DND-41 (cell line): ENCODE measurements at regions not wholly inside any gene's neighbourhood (a gene's known extent, or its start where the extent isn't known, plus 50 kb on each side); places are given as distances from the start of the nearest gene placed in this dataset.

Experiments used
- ATAC-seq: fragments of 200-7000 bp; cut with Tn5 transposase; 3 replicates; pipeline ENCODE4 v1.9.1; 2021; ENCODE audit warnings: low read depth; ENCODE audit not compliant: insufficient read depth
- DNase-seq: peaks from one replicate; pipeline ENCODE4 v3.0.0-alpha.2; 2020
- H2AFZ ChIP-seq: 2 replicates; pipeline ENCODE4 v1.6.0; 2012; ENCODE audit warnings: low read depth, low read length
- H3K27ac ChIP-seq: 2 replicates; pipeline ENCODE4 v1.5.1; 2012; ENCODE audit warnings: low read length, inconsistent platforms
- H3K27me3 ChIP-seq: fragments of 200-600 bp; sonication (generic); 2 replicates; pipeline ENCODE4 v1.6.0; 2012; ENCODE audit warnings: low read length, mild to moderate bottlenecking, inconsistent platforms; ENCODE audit not compliant: insufficient read depth, poor library complexity
- H3K36me3 ChIP-seq: 2 replicates; pipeline ENCODE4 v1.5.1; 2012; ENCODE audit warnings: low read length, inconsistent platforms; ENCODE audit not compliant: insufficient read depth
- H3K4me1 ChIP-seq: 2 replicates; pipeline ENCODE4 v1.5.1; 2012; ENCODE audit warnings: mild to moderate bottlenecking, low read length; ENCODE audit not compliant: insufficient read depth
- H3K4me2 ChIP-seq: 2 replicates; pipeline ENCODE4 v1.6.0; 2012; ENCODE audit warnings: mild to moderate bottlenecking, moderate library complexity, low read length, inconsistent platforms; ENCODE audit not compliant: insufficient read depth
- H3K4me3 ChIP-seq, 2 experiments: fragments of 200-600 bp in 1 of 2; shearing (Covaris generic) in 1 of 2; 2 replicates each; pipeline ENCODE4 v1.5.1; 2012 to 2016; ENCODE audit warnings: inconsistent platforms in 2 of 2, low read length in 2 of 2, mild to moderate bottlenecking in 2 of 2, low read depth in 1 of 2, moderate library complexity in 1 of 2
- H3K79me2 ChIP-seq: 2 replicates; pipeline ENCODE4 v1.6.0; 2012; ENCODE audit warnings: low read length, inconsistent platforms; ENCODE audit not compliant: insufficient read depth
- H3K9ac ChIP-seq: 2 replicates; pipeline ENCODE4 v1.6.0; 2012; ENCODE audit warnings: low read depth, mild to moderate bottlenecking, inconsistent platforms, low read length, moderate library complexity
- H3K9me3 ChIP-seq: 2 replicates; pipeline ENCODE4 v1.5.1; 2012; ENCODE audit warnings: low read length, moderate library complexity, mild to moderate bottlenecking, inconsistent platforms; ENCODE audit not compliant: insufficient read depth, severe bottlenecking
- H4K20me1 ChIP-seq: 2 replicates; pipeline ENCODE4 v1.6.0; 2012; ENCODE audit warnings: low read length; ENCODE audit not compliant: insufficient read depth
- EZH2 ChIP-seq: IDR thresholded peaks from 3 replicates; pipeline ENCODE4 v1.6.1; 2012; ENCODE audit warnings: borderline replicate concordance, low read depth, mild to moderate bottlenecking, moderate library complexity, low read length, inconsistent platforms; ENCODE audit not compliant: severe bottlenecking
- TF ChIP-seq, protein P1 (sequence below): IDR thresholded peaks from 2 replicates; pipeline ENCODE4 v1.5.1; 2012; ENCODE audit warnings: borderline replicate concordance, low read length, moderate library complexity, mild to moderate bottlenecking; ENCODE audit not compliant: poor library complexity, severe bottlenecking; ENCODE audit errors: extremely low read depth

DNA sequence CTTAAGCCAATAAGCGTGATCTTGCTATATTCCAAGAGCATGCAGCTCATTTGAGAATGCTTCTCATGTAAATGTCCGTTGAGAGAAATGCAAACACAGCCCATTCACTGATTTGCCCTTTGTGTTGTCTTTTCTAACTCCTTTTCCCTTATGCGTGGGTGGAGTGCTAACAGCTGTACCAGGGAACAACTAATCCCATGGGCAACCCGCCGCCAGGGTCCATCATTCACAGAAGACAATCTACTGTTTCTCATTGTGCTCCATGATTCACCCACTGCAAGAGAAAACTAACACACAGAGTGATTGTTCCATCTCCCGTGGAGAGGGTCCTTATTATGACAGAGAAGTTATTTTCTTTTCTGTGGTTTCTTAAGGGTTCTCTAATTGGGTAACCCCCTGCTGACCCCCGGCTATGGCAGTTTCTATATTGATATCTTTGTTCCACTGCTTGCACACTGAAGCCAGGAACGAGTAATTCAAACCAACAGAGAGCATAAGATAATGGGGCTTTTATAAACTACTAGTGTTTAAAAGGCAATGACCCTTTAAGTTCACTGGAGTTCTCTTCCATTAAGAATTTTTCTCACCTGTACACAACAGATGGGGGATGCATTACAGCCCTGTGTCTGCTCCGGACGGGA lies 298.7 kb downstream of the BAMBI start:
- Histone ChIP-seq H3K9ac (no peak overlapping the region), H3K4me3 (no peak overlapping the region), H2AFZ (no peak overlapping the region), H3K27me3 (no peaks in the 10 kb centered on the region), H3K36me3 (no peaks in the 10 kb centered on the region), H3K4me2 (no peak overlapping the region), H3K9me3 (no peaks in the 10 kb centered on the region), H4K20me1 (no peaks in the 10 kb centered on the region), H3K27ac (no peak overlapping the region), H3K4me1 (no peaks in the 10 kb centered on the region), H3K79me2 (no peaks in the 10 kb centered on the region)
- ATAC-seq = no peak
- TF ChIP-seq EZH2 = no peak
- DNase-seq = no peak

DNA sequence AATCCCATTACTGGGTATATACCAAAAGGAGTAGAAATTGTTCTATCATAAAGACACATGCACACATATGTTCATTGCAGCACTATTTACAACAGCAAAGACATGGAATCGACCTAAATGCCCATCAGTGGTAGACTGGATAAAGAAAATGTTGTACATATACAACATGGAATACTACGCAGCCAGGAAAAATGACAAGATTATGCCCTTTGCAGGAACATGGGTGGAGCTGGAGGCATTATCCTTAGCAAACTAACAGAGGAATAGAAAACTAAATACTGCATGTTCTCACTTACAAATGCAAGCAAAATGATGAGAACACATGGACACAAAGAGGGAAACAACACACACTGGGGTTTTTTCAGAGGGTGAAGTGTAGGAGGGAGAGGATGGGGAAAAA lies 300.2 kb downstream of the BAMBI start:
- Histone ChIP-seq H3K9me3 (no peaks in the 10 kb centered on the region), H3K4me2 (no peak overlapping the region), H3K4me3 (no peak overlapping the region), H2AFZ (no peak overlapping the region), H4K20me1 (no peaks in the 10 kb centered on the region), H3K36me3 (no peaks in the 10 kb centered on the region), H3K79me2 (no peaks in the 10 kb centered on the region), H3K4me1 (no peaks in the 10 kb centered on the region), H3K9ac (no peak overlapping the region), H3K27ac (no peak overlapping the region), H3K27me3 (no peaks in the 10 kb centered on the region)
- DNase-seq = no peak
- no peak for TF ChIP-seq EZH2
- TF ChIP-seq, protein P1, sequence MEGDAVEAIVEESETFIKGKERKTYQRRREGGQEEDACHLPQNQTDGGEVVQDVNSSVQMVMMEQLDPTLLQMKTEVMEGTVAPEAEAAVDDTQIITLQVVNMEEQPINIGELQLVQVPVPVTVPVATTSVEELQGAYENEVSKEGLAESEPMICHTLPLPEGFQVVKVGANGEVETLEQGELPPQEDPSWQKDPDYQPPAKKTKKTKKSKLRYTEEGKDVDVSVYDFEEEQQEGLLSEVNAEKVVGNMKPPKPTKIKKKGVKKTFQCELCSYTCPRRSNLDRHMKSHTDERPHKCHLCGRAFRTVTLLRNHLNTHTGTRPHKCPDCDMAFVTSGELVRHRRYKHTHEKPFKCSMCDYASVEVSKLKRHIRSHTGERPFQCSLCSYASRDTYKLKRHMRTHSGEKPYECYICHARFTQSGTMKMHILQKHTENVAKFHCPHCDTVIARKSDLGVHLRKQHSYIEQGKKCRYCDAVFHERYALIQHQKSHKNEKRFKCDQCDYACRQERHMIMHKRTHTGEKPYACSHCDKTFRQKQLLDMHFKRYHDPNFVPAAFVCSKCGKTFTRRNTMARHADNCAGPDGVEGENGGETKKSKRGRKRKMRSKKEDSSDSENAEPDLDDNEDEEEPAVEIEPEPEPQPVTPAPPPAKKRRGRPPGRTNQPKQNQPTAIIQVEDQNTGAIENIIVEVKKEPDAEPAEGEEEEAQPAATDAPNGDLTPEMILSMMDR = no peak
- no peak for ATAC-seq

DNA sequence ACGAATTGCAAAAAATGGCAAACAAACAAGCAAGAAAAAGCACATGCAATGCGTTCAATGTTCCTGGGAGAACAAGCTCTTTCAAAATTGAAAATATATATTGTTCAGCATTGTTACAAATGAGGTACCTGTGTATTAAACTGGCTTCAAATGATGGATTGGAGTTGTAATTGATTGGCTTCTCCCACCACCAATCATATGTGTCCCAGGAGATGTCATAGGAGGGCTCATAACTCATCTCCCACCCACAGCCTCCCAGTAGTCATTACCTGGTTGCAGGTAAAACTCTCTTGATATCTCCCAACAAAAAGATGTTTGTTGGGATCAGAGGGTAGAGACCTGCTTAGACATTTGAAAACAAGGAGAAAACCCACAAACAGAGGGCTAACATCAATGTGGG lies 302.9 kb downstream of the BAMBI start:
- Histone ChIP-seq H3K27me3 (no peaks in the 10 kb centered on the region), H3K4me3 (no peak overlapping the region), H3K4me1 (peaks cover 8% of the 10 kb centered on the region; the same call in 1 of the 2 replicates), H3K4me2 (no peak overlapping the region), H3K27ac (no peak overlapping the region), H3K9me3 (no peaks in the 10 kb centered on the region), H3K79me2 (no peaks in the 10 kb centered on the region), H3K9ac (no peak overlapping the region), H2AFZ (no peak overlapping the region), H4K20me1 (no peaks in the 10 kb centered on the region), H3K36me3 (no peaks in the 10 kb centered on the region)
- no peak for ATAC-seq
- TF ChIP-seq EZH2 = no peak
- TF ChIP-seq, protein P1 = no peak
- no peak for DNase-seq

DNA sequence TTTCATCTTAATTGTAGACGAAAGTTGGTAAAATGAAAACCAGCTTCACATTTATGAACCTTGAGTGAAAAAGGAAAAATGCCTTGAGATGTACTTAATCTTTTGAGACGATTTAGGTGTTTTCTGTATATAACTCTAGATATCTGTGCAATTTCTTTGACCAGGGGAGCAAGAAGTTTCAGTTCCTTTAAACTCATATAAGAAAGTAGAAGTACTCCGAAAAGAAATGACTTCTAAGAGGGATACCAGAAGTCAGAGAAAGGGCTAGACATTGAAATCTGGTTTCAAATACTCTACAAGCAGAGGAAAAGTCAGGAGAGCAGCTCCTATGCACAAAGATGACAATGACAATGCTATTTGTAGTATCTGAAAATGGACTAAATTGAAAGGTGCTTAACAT lies 303.7 kb downstream of the BAMBI start:
- Histone ChIP-seq H3K27me3 (no peaks in the 10 kb centered on the region), H3K79me2 (no peaks in the 10 kb centered on the region), H3K27ac (no peak overlapping the region), H3K4me2 (no peak overlapping the region), H3K4me3 (no peak overlapping the region), H3K4me1 (peaks cover 8% of the 10 kb centered on the region; the same call in 1 of the 2 replicates), H3K9me3 (no peaks in the 10 kb centered on the region), H3K9ac (no peak overlapping the region), H3K36me3 (no peaks in the 10 kb centered on the region), H4K20me1 (no peaks in the 10 kb centered on the region), H2AFZ (no peak overlapping the region)
- no peak for DNase-seq
- TF ChIP-seq EZH2 = no peak
- TF ChIP-seq, protein P1 = no peak
- ATAC-seq = no peak
